Lower leg skin (tissue), 4 donors: ENCODE measurements at regions not wholly inside any gene's neighbourhood (a gene's known extent, or its start where the extent isn't known, plus 50 kb on each side); places are given as distances from the start of the nearest gene placed in this dataset.

ENCODE experiments used
- DNase-seq, 2 donors: peaks; one replicate each; pipeline ENCODE4 v3.0.0-alpha.2; 2019; ENCODE audit warnings: low spot score in 2 of 2
- H3K4me3 ChIP-seq: fragments of 200-600 bp; sonication (generic); 2 replicates; pipeline ENCODE4 v1.5.1; 2017; ENCODE audit warnings: mild to moderate bottlenecking, low read depth; ENCODE audit not compliant: poor library complexity, severe bottlenecking
- POLR2A ChIP-seq, 2 donors: fragments of 450-650 bp; IDR thresholded peaks; one replicate each; pipeline ENCODE4 v1.6.1; 2016 to 2017; ENCODE audit warnings: antibody characterized with exemption in 2 of 2, mild to moderate bottlenecking in 1 of 2, moderate library complexity in 1 of 2
- WGBS, 2 donors: methylation state at CpG; one replicate each; pipeline ENCODE4 v1.1.5; 2018; 5-methylcytosine and 5-hydroxymethylcytosine counted together
- intact Hi-C: fragments of 100-400 bp; cut with DNase I; formaldehyde crosslinking; loops from one replicate; pipeline ENCODE4 v1.15.0; 2023; ENCODE audit warnings: low total_unique reads
- TF ChIP-seq, protein P1 (sequence below), 3 donors: fragments of 450-650 bp; IDR thresholded peaks; one replicate each; pipeline ENCODE4 v1.5.1; 2016; ENCODE audit warnings: antibody characterized with exemption in 3 of 3, mild to moderate bottlenecking in 3 of 3, moderate library complexity in 2 of 3

DNA sequence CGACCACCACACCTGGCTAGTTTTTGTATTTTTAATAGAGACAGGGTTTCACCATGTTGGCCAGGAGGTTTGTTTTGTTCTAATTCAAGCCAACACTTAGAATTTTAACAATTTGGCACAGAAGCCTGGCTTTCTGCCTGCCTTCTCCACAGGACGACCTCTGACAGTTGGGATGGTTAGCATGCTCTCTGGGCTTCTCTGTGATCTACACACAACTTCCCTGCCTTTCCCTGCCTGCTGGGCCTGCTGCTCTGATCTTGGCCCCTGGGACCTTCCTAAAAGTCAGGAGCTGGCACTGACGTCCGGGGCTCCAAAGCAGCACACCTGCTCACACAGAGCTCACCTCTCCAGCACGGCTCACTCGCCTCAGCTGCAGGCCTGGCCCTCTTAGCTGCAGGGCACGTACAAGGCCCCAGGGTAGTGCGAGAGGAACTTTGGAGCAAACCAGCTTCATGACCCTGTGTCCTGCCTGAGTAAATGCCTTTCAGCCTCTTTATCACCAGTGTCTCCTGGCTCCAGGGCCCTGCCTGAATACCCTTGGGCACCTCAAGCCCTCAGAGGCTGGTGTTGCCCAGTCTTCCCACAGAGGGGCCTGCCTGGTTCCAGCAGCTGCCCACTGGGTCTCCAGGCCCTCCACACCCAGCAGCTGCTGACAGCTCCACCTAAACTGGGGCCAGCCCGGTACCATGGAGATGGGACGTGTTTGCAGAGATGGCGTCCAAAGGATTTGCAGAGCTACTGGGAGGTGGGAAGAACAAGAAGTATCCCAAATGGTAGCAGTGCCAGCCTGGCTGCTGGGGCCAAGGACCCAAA lies 96.0 kb downstream of the PSMB1 start:
- intact Hi-C loops: no loop called here
- TF ChIP-seq POLR2A (IDR thresholded peaks at IDR 0.05): no peak
- TF ChIP-seq, protein P1, sequence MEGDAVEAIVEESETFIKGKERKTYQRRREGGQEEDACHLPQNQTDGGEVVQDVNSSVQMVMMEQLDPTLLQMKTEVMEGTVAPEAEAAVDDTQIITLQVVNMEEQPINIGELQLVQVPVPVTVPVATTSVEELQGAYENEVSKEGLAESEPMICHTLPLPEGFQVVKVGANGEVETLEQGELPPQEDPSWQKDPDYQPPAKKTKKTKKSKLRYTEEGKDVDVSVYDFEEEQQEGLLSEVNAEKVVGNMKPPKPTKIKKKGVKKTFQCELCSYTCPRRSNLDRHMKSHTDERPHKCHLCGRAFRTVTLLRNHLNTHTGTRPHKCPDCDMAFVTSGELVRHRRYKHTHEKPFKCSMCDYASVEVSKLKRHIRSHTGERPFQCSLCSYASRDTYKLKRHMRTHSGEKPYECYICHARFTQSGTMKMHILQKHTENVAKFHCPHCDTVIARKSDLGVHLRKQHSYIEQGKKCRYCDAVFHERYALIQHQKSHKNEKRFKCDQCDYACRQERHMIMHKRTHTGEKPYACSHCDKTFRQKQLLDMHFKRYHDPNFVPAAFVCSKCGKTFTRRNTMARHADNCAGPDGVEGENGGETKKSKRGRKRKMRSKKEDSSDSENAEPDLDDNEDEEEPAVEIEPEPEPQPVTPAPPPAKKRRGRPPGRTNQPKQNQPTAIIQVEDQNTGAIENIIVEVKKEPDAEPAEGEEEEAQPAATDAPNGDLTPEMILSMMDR (IDR thresholded peaks at IDR 0.05): no peak
- 73 to 76% methylated on average over 10 to 11 of the region's 11 CpGs for WGBS, 2 donors
- DNase-seq: peak in 1 of 2 donors; percentile 75
- no peak overlapping the region for H3K4me3 ChIP-seq
